H7 (cell line): ENCODE measurements at regions not wholly inside any gene's neighbourhood (a gene's known extent, or its start where the extent isn't known, plus 50 kb on each side); places are given as distances from the start of the nearest gene placed in this dataset.

Source experiments
- DNase-seq: peaks from one replicate; pipeline ENCODE4 v3.0.0; 2012
- H3K27me3 ChIP-seq: 2 replicates; pipeline ENCODE4 v1.6.0; 2011; ENCODE audit warnings: mild to moderate bottlenecking, low read length; ENCODE audit not compliant: control insufficient read depth, insufficient read depth
- H3K36me3 ChIP-seq: replicated peaks from 2 replicates; pipeline ENCODE4 v1.5.1; 2011; ENCODE audit warnings: low read length; ENCODE audit not compliant: control insufficient read depth, insufficient read depth
- H3K4me3 ChIP-seq: 2 replicates; pipeline ENCODE4 v1.5.1; 2011; ENCODE audit warnings: low read depth, mild to moderate bottlenecking, control low read depth, low read length, moderate library complexity; ENCODE audit not compliant: insufficient read depth

DNA sequence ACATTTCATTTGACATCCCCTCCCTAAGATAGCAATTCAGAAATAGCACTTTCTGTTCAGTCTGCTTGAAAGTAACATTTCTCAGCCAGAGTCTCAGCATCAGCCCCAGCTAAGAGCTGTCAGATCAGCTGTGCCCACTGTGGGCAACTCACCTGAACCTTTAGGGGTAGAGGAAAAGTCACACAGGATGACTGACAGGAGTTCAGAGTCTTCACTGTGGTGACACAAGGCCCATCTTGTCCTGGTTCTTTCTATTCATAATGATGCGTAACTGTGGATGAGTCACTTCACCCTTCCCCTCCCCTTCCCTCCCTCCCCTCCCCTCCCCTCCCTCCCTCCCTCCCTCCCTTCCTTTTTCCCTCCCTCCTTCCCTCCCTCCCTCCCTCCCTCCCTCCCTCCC lies 96.1 kb upstream of the RASGRP1 start:
- no peak for DNase-seq
- Histone ChIP-seq H3K36me3 (no peaks in the 10 kb centered on the region), H3K27me3 (no peaks in the 10 kb centered on the region), H3K4me3 (no peak overlapping the region)

DNA sequence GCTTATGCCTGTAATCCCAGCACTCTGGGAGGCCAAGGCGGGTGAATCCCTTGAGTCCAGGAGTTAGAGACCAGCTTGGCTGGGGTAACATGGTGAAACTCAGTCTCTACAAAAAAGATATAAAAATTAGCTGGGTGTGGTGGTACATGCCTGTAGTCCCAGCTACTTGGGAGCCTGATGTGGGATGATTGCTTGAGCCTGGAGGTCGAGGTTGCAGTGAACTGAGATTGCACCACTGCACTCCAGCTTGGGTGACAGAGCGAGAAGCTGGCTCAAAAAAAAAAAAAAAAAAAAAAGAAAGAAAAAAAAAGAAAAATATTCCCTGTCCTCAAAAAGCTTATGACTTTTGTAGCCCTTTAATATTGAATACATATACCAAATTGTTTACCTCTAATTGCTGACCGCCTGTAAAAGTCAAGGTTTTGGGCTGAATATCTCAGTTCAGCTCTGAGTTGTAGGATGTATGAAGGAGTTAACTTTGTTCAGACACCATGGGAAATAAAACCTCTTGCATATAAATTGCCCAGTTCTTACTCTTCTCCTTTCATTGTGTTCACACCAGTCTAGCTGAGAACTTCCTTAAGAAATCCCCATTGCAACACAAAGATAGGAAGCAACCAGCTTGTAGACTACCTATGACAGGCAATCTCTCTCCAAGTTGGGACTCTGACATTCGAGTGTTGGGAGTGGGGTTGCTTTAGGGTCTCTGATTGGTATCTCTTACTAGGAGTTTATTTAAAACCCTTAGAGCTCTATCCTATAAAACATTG lies 97.6 kb upstream of the RASGRP1 start:
- no peaks in the 10 kb centered on the region for H3K27me3 ChIP-seq
- no peaks in the 10 kb centered on the region for H3K36me3 ChIP-seq
- no peak for DNase-seq
- no peak overlapping the region for H3K4me3 ChIP-seq

DNA sequence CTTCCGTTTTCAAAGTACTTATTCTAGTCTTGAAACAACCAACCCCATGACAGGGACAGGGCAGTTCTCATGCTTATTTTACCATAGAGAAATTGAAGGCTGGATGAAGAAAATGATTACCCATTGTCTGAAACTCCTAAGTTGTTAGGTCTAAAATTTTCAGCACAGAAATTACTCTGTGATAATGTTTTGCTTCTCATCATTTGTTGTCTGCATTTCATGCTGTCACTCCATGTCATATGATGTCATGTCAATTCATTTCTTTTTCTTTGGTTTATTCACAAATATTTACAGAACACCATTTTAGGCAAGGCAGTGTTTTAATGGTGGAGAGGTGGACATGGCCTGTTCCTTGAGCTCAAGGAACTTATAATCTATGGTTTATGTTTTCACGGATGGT lies 98.2 kb upstream of the RASGRP1 start:
- H3K36me3 ChIP-seq, result no peaks in the 10 kb centered on the region
- no peaks in the 10 kb centered on the region for H3K27me3 ChIP-seq
- no peak overlapping the region for H3K4me3 ChIP-seq
- no peak for DNase-seq

DNA sequence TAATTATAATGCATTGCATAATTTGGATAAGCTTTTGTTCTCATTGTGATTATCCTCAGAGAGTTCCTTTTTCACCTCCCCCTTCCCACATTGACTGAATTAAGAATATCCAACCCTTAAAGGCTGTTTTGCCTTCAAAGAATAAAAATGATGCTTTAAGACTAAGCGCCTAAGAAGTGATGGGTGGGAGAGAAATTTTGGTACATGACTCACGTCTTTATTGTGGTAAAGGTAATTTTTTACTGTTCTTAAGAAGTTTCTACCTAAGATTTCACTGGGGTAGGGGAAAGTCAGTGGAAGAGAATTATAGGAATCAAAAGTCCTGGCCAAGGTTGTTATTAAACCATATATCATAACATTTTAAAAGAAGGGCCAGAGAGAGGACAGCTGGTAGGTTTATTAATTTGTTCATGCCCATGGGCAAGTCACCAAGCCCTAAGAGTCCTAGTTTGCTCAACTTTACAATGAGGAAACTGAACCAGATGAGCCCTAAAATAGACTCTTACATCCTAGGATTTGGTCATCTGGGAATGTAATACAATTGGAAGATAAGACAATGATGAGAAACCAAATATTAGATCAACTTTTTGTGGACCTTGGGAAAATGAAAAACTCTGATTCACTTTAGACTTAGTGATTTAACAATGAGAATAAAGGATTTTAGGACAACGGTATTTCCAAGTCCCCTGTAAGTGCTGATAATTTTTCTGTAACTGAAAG lies 101.1 kb upstream of the RASGRP1 start:
- Histone ChIP-seq H3K27me3 (no peaks in the 10 kb centered on the region), H3K4me3 (no peak overlapping the region), H3K36me3 (no peaks in the 10 kb centered on the region)
- no peak for DNase-seq

DNA sequence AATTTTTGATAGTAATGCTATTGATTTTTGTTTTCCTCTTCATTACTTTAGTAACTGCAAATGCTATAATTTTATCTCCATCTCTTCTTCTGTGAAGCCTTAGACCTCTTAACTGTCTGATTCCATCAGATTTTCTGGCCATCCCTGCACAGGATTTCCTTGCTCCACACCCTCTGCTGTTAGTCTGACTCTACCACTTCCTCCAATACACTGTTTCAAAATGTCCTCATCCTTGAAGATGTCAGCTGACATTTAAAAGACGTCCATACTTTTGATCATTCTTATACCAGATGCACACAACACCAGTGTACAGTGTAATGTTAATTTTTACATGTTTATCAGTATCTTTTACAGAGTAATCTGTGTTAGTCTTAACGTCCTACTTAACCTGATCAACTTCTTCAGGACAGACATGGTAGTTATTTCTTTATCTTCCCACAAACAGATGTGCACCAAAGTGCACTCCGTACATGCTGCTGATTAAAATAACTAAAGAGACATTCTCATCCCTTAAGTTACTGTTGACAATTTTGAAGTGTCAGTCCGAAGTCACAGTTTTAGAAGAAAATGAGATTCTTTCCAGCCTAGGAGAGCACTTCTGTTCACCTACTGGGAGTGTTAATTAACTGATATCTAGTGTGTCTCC lies 102.4 kb upstream of the RASGRP1 start:
- Histone ChIP-seq H3K36me3 (no peaks in the 10 kb centered on the region), H3K27me3 (no peaks in the 10 kb centered on the region), H3K4me3 (no peak overlapping the region)
- no peak for DNase-seq

DNA sequence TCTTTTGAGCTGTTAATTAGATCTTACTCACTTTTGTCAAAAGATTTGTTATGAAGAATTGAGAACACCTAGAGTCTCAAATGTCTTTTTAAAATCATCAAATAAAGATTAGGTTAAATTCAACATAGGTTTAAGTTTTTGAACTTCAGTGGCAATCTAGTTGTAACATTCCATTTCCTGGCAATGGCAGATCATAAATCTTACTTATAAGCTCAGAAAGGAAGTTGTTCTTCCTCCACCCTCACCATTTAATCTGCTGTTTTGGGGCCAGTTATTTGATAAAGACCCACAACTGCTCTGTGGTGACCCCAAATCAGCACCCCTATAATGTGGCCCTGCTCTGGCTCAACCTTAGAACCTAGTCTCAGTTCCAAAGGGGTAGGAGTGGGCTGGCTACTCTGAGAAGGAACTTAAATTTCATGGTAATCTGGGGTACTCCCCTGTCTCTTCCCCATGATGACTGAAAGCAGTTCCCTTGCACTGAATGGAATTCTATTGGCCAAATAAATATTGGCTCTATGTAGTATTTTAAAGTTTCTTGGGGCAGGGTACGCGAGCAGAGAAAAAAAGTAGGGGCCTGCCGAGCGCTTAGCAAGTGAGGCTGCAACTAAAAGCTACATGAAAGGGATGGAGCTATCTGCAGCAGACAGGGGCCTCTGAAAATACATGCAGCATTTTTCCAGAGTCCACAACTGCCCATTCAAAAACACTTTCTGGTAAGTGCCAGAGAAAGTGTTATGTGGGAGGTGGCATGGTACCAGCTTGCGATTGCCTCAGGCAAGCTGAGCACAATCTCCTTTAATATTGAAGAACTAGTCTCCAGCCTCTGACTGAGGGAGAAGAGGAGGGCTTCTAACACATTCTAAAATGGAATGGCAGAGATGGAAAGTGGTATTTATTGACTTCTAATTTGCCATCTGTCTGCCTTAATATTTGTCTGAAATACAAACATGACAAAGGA lies 103.6 kb upstream of the RASGRP1 start:
- DNase-seq, result no peak
- Histone ChIP-seq H3K36me3 (no peaks in the 10 kb centered on the region), H3K4me3 (no peak overlapping the region), H3K27me3 (no peaks in the 10 kb centered on the region)

DNA sequence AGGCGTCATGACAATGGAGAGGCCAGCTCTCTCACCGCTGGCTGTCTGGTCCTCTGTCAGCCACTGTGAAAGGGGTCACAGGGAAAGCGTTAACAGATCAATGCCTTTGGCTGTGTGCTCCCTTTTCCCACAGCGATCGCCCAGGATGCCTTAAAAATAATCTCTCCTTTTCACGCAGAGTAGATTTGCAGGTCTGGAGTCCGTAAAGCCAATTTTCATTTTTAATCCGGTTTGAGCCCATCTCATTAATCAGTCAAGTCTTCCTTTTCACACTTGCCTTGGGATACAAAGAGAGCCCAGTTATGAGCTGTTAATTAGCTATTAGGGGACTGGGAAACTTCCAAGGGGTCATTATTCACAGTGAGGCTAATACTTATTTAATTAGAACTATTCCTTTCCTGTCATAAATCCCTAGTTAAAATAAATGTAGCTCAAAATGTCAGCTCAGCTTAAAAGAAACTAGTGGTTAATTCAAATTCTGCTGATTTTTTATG lies 104.3 kb upstream of the RASGRP1 start:
- DNase-seq, result no peak
- H3K27me3 ChIP-seq, result no peaks in the 10 kb centered on the region
- H3K36me3 ChIP-seq, result no peaks in the 10 kb centered on the region
- no peak overlapping the region for H3K4me3 ChIP-seq

DNA sequence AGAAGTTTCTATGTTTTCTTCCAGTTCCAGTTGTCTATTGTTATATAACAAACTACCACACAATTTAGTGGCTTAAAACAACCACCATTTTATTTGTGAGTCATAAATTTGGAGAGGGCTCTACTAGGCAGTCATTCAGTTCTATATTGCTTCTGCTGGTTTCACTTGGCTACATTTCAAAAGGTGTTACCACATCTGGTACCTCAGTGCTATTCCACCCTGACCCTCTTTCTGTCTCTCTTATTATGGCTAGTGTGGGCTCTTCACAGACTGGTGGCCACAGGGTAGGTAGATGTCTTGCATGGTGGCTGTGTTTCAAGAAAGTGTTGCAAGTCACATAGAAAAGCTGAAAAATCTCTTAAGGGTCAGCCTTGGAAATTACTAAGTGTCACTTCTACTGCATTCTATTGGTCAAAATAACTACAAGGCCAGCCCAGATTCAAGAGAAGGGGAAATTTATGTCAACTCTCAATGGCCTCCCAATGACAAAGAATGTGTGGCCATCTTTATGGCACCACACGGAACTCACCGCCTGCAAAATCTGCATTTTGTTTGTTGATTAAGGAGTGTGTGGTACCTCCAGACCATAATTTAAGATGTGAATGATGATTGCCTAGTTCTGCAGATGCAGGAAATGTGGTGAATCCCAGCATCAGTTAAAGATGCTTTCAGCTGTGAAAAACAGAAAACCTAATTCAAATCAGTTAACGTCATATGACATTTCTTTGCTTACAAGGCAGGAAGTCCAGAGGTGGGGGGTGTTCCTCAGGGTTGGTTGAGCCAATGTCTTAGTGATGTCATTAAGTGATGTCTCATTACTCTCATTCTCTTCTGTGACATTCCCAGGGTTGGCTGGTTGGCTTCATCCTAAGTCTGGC lies 105.8 kb upstream of the RASGRP1 start:
- DNase-seq, result no peak
- Histone ChIP-seq H3K36me3 (no peaks in the 10 kb centered on the region), H3K4me3 (no peak overlapping the region), H3K27me3 (no peaks in the 10 kb centered on the region)

DNA sequence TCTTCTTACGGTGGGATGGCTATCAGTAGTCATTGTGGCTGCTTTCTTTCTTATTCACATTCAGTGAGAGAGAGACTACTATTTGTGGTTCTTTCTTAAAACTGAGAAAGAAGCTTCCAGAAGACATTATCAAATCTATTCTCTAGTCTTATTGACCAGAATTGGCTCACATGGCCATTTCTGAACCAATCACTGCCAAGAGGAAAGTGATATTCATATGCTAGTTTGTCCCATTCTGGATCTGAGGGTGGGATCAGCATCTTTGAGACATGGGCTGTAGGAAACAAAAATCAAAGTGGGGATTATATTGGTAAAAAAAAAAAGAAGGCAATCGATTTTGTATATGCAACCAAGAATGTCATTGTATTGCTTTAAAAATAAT lies 106.4 kb upstream of the RASGRP1 start:
- no peaks in the 10 kb centered on the region for H3K36me3 ChIP-seq
- H3K4me3 ChIP-seq, result no peak overlapping the region
- no peak for DNase-seq
- H3K27me3 ChIP-seq, result no peaks in the 10 kb centered on the region

DNA sequence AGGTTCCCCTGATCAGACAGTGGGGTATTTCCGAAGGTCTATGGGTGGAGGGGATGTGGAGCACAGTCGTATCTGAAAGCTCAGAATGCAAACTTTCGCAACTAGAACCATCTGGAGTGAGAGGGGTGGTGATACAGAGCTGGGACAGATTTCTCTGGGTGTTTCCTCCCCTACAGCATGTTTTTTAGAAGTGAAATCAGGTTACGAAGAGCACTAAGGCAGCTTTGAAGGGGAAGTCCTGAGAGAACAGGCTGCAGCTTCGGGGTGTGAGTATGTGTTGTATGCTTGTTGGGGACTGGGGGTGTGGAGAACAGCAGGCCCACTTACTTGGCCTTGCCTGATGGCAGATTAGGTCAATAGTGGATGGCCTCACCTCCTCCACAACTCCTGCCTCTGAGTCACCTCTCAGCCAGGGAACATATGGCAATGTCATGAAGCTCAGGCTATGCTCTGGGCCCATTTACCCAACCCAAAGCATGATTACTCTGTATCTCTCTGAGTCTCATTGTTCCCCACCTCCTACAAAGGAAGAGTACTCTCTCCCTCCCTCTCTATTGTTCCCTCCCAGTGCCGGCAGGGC lies 107.2 kb upstream of the RASGRP1 start:
- DNase-seq, result no peak
- H3K27me3 ChIP-seq, result no peaks in the 10 kb centered on the region
- no peaks in the 10 kb centered on the region for H3K36me3 ChIP-seq
- no peak overlapping the region for H3K4me3 ChIP-seq

DNA sequence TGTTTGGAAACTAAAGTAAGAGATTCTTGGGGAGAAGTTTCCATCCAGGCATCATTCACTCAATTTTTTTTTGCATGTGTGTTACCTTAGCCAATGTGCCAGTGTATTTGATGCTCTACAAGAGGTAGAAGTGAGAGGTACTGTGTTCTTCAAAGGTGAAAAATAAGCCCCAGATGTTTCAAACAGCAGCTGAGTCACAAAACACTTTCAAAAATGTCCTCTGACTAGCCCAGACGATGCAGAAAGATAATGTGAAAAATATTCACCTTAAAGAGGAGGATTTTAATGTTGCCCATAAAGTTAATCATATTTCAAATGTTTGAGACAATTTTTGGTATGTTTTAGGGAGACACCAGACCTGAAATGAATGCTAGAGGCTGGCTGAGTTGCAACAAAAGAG lies 107.7 kb upstream of the RASGRP1 start:
- DNase-seq, result no peak
- H3K36me3 ChIP-seq, result no peaks in the 10 kb centered on the region
- H3K4me3 ChIP-seq, result no peak overlapping the region
- H3K27me3 ChIP-seq, result no peaks in the 10 kb centered on the region

DNA sequence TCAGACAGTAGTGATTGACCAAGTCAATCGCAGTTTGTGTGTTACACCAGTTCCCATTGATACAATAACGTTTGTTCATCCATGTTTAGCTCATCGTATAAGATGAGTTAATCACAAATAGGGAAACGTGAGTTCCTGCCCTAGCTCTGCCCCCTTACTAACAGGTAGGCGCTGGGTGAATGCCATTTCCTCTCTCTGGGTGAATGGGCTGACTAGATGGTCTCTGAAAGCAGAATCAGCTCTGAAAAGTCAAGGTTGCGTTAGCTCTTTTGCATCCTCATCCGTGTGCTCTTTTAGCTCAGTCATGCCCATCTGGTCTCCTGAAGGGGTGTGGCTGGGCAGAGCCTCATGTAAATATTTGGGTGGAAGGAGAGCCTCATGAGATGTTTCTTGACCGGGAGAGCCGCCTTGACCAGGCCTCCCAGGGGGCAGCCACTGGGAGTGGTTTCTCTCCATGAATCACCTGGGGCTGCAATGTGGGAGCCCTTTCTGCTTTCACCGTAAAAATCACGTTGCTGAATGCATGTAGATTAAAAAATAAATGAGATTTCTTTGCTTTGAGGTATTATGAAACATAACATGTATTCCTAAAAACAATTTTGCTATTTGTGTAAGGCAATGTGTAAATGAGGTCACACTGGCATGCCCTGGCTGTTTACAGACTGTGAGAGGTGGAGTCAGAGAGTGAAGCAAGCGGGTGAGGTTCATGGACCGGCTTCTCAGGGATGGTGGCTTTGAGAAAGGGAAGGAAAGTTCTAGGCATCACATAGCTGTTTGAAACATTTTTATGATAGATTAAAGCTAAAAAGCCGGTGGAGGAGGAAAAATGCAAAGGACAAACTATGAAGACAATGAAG lies 108.4 kb upstream of the RASGRP1 start:
- Histone ChIP-seq H3K27me3 (no peaks in the 10 kb centered on the region), H3K36me3 (no peaks in the 10 kb centered on the region), H3K4me3 (no peak overlapping the region)
- DNase-seq, result no peak
